ENCODE measurements at regions not wholly inside any gene's neighbourhood (a gene's known extent, or its start where the extent isn't known, plus 50 kb on each side); places are given as distances from the start of the nearest gene placed in this dataset.
"Not testable (repeated sequence)": the region's sequence is repeated elsewhere in the genome, so short reads cannot be mapped to it uniquely, and the experiment has no call there.

- TF ChIP-seq, protein P1, sequence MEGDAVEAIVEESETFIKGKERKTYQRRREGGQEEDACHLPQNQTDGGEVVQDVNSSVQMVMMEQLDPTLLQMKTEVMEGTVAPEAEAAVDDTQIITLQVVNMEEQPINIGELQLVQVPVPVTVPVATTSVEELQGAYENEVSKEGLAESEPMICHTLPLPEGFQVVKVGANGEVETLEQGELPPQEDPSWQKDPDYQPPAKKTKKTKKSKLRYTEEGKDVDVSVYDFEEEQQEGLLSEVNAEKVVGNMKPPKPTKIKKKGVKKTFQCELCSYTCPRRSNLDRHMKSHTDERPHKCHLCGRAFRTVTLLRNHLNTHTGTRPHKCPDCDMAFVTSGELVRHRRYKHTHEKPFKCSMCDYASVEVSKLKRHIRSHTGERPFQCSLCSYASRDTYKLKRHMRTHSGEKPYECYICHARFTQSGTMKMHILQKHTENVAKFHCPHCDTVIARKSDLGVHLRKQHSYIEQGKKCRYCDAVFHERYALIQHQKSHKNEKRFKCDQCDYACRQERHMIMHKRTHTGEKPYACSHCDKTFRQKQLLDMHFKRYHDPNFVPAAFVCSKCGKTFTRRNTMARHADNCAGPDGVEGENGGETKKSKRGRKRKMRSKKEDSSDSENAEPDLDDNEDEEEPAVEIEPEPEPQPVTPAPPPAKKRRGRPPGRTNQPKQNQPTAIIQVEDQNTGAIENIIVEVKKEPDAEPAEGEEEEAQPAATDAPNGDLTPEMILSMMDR (IDR thresholded peaks at IDR 0.05; ENCODE audit: borderline replicate concordance, extremely low read depth, low read length, poor library complexity, severe bottlenecking) = not testable (repeated sequence)
- TF ChIP-seq EZH2 (IDR thresholded peaks at IDR 0.05; ENCODE audit: borderline replicate concordance, low read depth, low read length, severe bottlenecking) = not testable (repeated sequence)
These were observed 170.2 kb upstream of the EXOC2 start for GRCh38 chr6:863127-863526.

Data from DND-41 (cell line).